K562 (cell line): ENCODE measurements at regions not wholly inside any gene's neighbourhood (a gene's known extent, or its start where the extent isn't known, plus 50 kb on each side); places are given as distances from the start of the nearest gene placed in this dataset.

ENCODE experiments used
- ATAC-seq: fragments of 200-7000 bp; cut with Tn5 transposase; 3 replicates; pipeline ENCODE4 v1.9.1; 2020; ENCODE audit warnings: moderate library complexity
- BruUV-seq: library from RNA; stranded (reverse); fragments of 400-500 nt; replicated peaks from 2 replicates; lab custom pipeline; 2021; lab: Mats Ljungman, UMichigan
- CTCF ChIA-PET: fragments of 300-600 bp; formaldehyde crosslinking; extraction: SDS; loops from one replicate; lab custom pipeline; 2021; ENCODE audit warnings: low intra/inter-chr PET ratio; lab: Yijun Ruan, JAX
- POLR2A ChIA-PET: fragments of 300-600, 350-650 bp; sonication (Branson Sonifier 250); formaldehyde crosslinking; extraction: SDS; loops from one replicate; lab custom pipeline; 2021; ENCODE audit warnings: antibody characterized with exemption, inconsistent platforms; lab: Yijun Ruan, JAX
- DNase-seq, 4 experiments: peaks; one replicate each; pipeline versions ENCODE4 v3.0.0 to v3.0.0-alpha.2; 2011 to 2018; ENCODE audit warnings: low spot score in 3 of 4, mixed read lengths in 3 of 4; ENCODE audit errors: extremely low read depth in 1 of 4
- FAIRE-seq: peaks from 2 replicates; lab custom pipeline; 2011; peaks lifted over from hg19 to GRCh38; lab: Jason Lieb, UNC
- H2AFZ ChIP-seq: 2 replicates; pipeline ENCODE4 v1.6.0; 2011; ENCODE audit warnings: low read depth, low read length, control low read depth, inconsistent platforms
- H3K27ac ChIP-seq: fragments of 200-600 bp; 3 replicates; pipeline ENCODE4 v1.8.0; 2011; ENCODE audit warnings: low read depth, mild to moderate bottlenecking, control low read depth, inconsistent platforms, low read length, moderate library complexity, mixed read lengths; ENCODE audit errors: extremely low read depth
- H3K27me3 ChIP-seq, 2 experiments: fragments of 300-600 bp in 1 of 2; 2 replicates in 1 of 2; 3 replicates in 1 of 2; pipeline versions ENCODE4 v1.6.0 to v1.8.0; 2011; ENCODE audit warnings: inconsistent platforms in 2 of 2, low read length in 2 of 2, mild to moderate bottlenecking in 1 of 2, mixed read lengths in 1 of 2, moderate library complexity in 1 of 2; ENCODE audit not compliant: control insufficient read depth in 2 of 2, insufficient read depth in 2 of 2
- H3K36me3 ChIP-seq: fragments of 300-600 bp; 3 replicates; pipeline ENCODE4 v1.8.0; 2011; ENCODE audit warnings: mild to moderate bottlenecking, low read length, inconsistent platforms; ENCODE audit not compliant: control insufficient read depth, insufficient read depth
- H3K4me1 ChIP-seq, 2 experiments: fragments of 200-600 bp in 1 of 2; replicated peaks in 1 of 2; 2 replicates in 1 of 2; 3 replicates in 1 of 2; pipeline versions ENCODE4 v1.5.1 to v1.8.0; 2011; ENCODE audit warnings: inconsistent platforms in 2 of 2, low read length in 2 of 2, mild to moderate bottlenecking in 1 of 2, mixed read lengths in 1 of 2, moderate library complexity in 1 of 2; ENCODE audit not compliant: control insufficient read depth in 2 of 2, insufficient read depth in 2 of 2
- H3K4me2 ChIP-seq: 2 replicates; pipeline ENCODE4 v1.6.1; 2011; ENCODE audit warnings: low read length, control low read depth, inconsistent platforms, mixed read lengths; ENCODE audit not compliant: insufficient read depth
- H3K4me3 ChIP-seq: fragments of 200-600 bp; sonication (generic), shearing (Covaris generic); 2 replicates; pipeline ENCODE4 v1.5.1; 2016; ENCODE audit warnings: control low read depth, inconsistent platforms
- H3K79me2 ChIP-seq: fragments of 200-600 bp; 3 replicates; pipeline ENCODE4 v1.8.0; 2011; ENCODE audit warnings: low read length, inconsistent platforms; ENCODE audit not compliant: control insufficient read depth, insufficient read depth
- H3K9ac ChIP-seq, 2 experiments: 2 replicates each; pipeline versions ENCODE4 v1.6.0 to v1.6.1; 2011; ENCODE audit warnings: low read depth in 2 of 2, low read length in 2 of 2, control low read depth in 1 of 2, inconsistent platforms in 1 of 2, mild to moderate bottlenecking in 1 of 2, mixed read lengths in 1 of 2; ENCODE audit not compliant: insufficient read depth in 1 of 2
- H3K9me1 ChIP-seq: one replicate; pipeline ENCODE4 v1.6.0; 2011; ENCODE audit warnings: inconsistent platforms, mild to moderate bottlenecking, low read length, moderate library complexity; ENCODE audit not compliant: control insufficient read depth, insufficient read depth
- H3K9me3 ChIP-seq: replicated peaks from 2 replicates; pipeline ENCODE4 v1.5.1; 2011; ENCODE audit warnings: low read depth, low read length, inconsistent platforms; ENCODE audit not compliant: control insufficient read depth, insufficient read depth
- H4K20me1 ChIP-seq: replicated peaks from 2 replicates; pipeline ENCODE4 v1.6.1; 2011; ENCODE audit warnings: low read length, inconsistent platforms, mixed read lengths; ENCODE audit not compliant: control insufficient read depth, insufficient read depth
- ARNT ChIP-seq, 2 experiments: fragments of 450-650 bp; IDR thresholded peaks; 2 replicates each; pipeline ENCODE4 v1.6.1; 2016; ENCODE audit warnings: mild to moderate bottlenecking in 1 of 2
- COPS2 ChIP-seq: fragments of 450-650 bp; conservative IDR thresholded peaks from 2 replicates; pipeline ENCODE4 v1.6.1; 2016; ENCODE audit warnings: mild to moderate bottlenecking, moderate library complexity
- DLX4 ChIP-seq: fragments of 250-450 bp; sonication (Bioruptor Pico); IDR thresholded peaks from 2 replicates; pipeline ENCODE4 v1.6.1; 2021; ENCODE audit warnings: mild to moderate bottlenecking
- ERF ChIP-seq: fragments of 450-650 bp; formaldehyde crosslinking; IDR thresholded peaks from 2 replicates; pipeline ENCODE4 v1.4.0; 2020; ENCODE audit warnings: mild to moderate bottlenecking, mixed read lengths
- ESRRA ChIP-seq: fragments of 450-650 bp; IDR thresholded peaks from 2 replicates; pipeline ENCODE4 v1.6.1; 2014; ENCODE audit warnings: low read depth, mild to moderate bottlenecking, moderate library complexity, borderline replicate concordance
- GATA2 ChIP-seq: sonication (generic); formaldehyde crosslinking; IDR thresholded peaks from 2 replicates; pipeline ENCODE4 v1.4.0; 2020; ENCODE audit warnings: mild to moderate bottlenecking, missing genetic modification reagents
- KLF10 ChIP-seq: fragments of 250-450 bp; sonication (Bioruptor Pico); IDR thresholded peaks from 2 replicates; pipeline ENCODE4 v1.6.1; 2021; ENCODE audit warnings: matching md5 sums
- LEF1 ChIP-seq: fragments of 450-650 bp; IDR thresholded peaks from 2 replicates; pipeline ENCODE4 v1.6.1; 2016; ENCODE audit warnings: mild to moderate bottlenecking
- MAFF ChIP-seq: IDR thresholded peaks from 2 replicates; pipeline ENCODE4 v1.6.1; 2012; ENCODE audit warnings: low read length, improper control_type of control experiment
- MAFK ChIP-seq: IDR thresholded peaks from 2 replicates; pipeline ENCODE4 v1.6.1; 2011; ENCODE audit warnings: low read length, improper control_type of control experiment
- NKRF ChIP-seq: fragments of 450-650 bp; IDR thresholded peaks from 2 replicates; pipeline ENCODE4 v1.6.1; 2016; ENCODE audit warnings: borderline replicate concordance
- NR4A1 ChIP-seq, 2 experiments: fragments of 250-450 bp in 1 of 2; fragments of 450-650 bp in 1 of 2; sonication (Bioruptor Pico) in 1 of 2; IDR thresholded peaks; 2 replicates each; pipeline versions ENCODE4 v1.4.0 to v1.6.1; 2016 to 2020; ENCODE audit warnings: mild to moderate bottlenecking in 2 of 2, missing compliant biosample characterization in 1 of 2, missing genetic modification characterization in 1 of 2, moderate library complexity in 1 of 2
- PHF21A ChIP-seq: fragments of 450-650 bp; IDR thresholded peaks from 2 replicates; pipeline ENCODE4 v1.6.1; 2017; ENCODE audit warnings: low read depth, borderline replicate concordance
- SAP30 ChIP-seq: fragments of 200-600 bp; sonication (generic); IDR thresholded peaks from 2 replicates; pipeline ENCODE4 v1.6.1; 2012; ENCODE audit warnings: borderline replicate concordance, low read depth, mild to moderate bottlenecking, moderate library complexity, low read length, control low read depth, inconsistent platforms; ENCODE audit not compliant: insufficient read depth, poor library complexity, severe bottlenecking
- TCF15 ChIP-seq: fragments of 250-450 bp; sonication (Bioruptor Pico); IDR thresholded peaks from 2 replicates; pipeline ENCODE4 v1.8.0; 2022; ENCODE audit warnings: moderate library complexity, mild to moderate bottlenecking, inconsistent platforms
- THRAP3 ChIP-seq: fragments of 450-650 bp; IDR thresholded peaks from 2 replicates; pipeline ENCODE4 v1.6.1; 2016; ENCODE audit warnings: mild to moderate bottlenecking, inconsistent platforms, borderline replicate concordance
- ZC3H8 ChIP-seq: fragments of 450-650 bp; IDR thresholded peaks from 2 replicates; pipeline ENCODE4 v1.6.1; 2017
- ZNF639 ChIP-seq, 2 experiments: fragments of 200-800 bp in 1 of 2; sonication (Bioruptor generic) in 1 of 2; sonication (generic) in 1 of 2; formaldehyde crosslinking in 1 of 2; IDR thresholded peaks in 1 of 2; conservative IDR thresholded peaks in 1 of 2; 2 replicates each; pipeline versions ENCODE4 v1.5.0 to v1.6.1; 2016 to 2020; ENCODE audit warnings: missing compliant biosample characterization in 1 of 2, missing genetic modification characterization in 1 of 2, missing genetic modification reagents in 1 of 2
- WGBS: fragments of 100-300 bp; shearing (Covaris generic); methylation state at CpG from one replicate; pipeline ENCODE4 v1.1.6; 2016; ENCODE audit warnings: low coverage, mixed read lengths; ENCODE audit not compliant: insufficient coverage; ENCODE audit errors: missing lambda C conversion rate; 5-methylcytosine and 5-hydroxymethylcytosine counted together
- in situ Hi-C: fragments of 300-500 bp; cut with MboI; formaldehyde crosslinking; loops from 4 replicates; pipeline ENCODE4 v1.15.0; 2018; ENCODE audit warnings: inconsistent platforms, mixed read lengths
- intact Hi-C: fragments of 100-400 bp; cut with micrococcal nuclease; formaldehyde crosslinking; loops from 2 replicates; pipeline ENCODE4 v1.14.2; 2022

- TF ChIP-seq LEF1 (no peak), ESRRA (no peak)
Measured at GRCh38 chr5:167912941-167913665, 378.3 kb upstream of the WWC1 start (continued).

- H3K27me3 ChIP-seq = no peaks in the 10 kb centered on the region
- in situ Hi-C loops = no loop called here
- 0% methylated on average over 4 of the region's 4 CpGs for WGBS
- no TSS peak for BruUV-seq
- no peaks in the 10 kb centered on the region for H3K79me2 ChIP-seq
- no peak for FAIRE-seq
- H3K4me2 ChIP-seq = no peak overlapping the region
- intact Hi-C loops = no loop called here
- POLR2A ChIA-PET = no interaction called here
- no peak overlapping the region for H3K9ac ChIP-seq
- H3K27ac ChIP-seq = no peak overlapping the region
- H3K36me3 ChIP-seq = no peaks in the 10 kb centered on the region
- no peak overlapping the region for H3K4me3 ChIP-seq
- H3K4me1 ChIP-seq = no peaks in the 10 kb centered on the region
- no peaks in the 10 kb centered on the region for H4K20me1 ChIP-seq
- ATAC-seq = no peak
- H2AFZ ChIP-seq = no peak overlapping the region
- no peak for DNase-seq
- no peaks in the 10 kb centered on the region for H3K9me1 ChIP-seq
- H3K9me3 ChIP-seq = no peaks in the 10 kb centered on the region
- CTCF ChIA-PET = no interaction called here
- TF ChIP-seq MAFK = no peak
- no peak for TF ChIP-seq KLF10 (CRISPR knock-in tag)
- no peak for TF ChIP-seq GATA2 (CRISPR knock-in tag)
- TF ChIP-seq MAFF = no peak
- no peak for TF ChIP-seq THRAP3
- no peak for TF ChIP-seq ERF (CRISPR knock-in tag)
- no peak for TF ChIP-seq NKRF
- TF ChIP-seq ZNF639 (CRISPR knock-in tag; conservative IDR thresholded peaks at IDR 0.05 in 1 of 2, IDR thresholded peaks at IDR 0.05 in 1 of 2) = no peak
- no peak for TF ChIP-seq DLX4 (CRISPR knock-in tag)
- TF ChIP-seq ARNT (IDR thresholded peaks at IDR 0.05) = no peak
- no peak for TF ChIP-seq PHF21A
- TF ChIP-seq COPS2 = no peak
- no peak for TF ChIP-seq TCF15 (CRISPR knock-in tag)
- no peak for TF ChIP-seq NR4A1 (CRISPR knock-in tag; IDR thresholded peaks at IDR 0.05)
- TF ChIP-seq NR4A1 (tag; IDR thresholded peaks at IDR 0.05) = no peak
- TF ChIP-seq ZC3H8 = no peak
- no peak for TF ChIP-seq SAP30
Measured at GRCh38 chr5:167915237-167915636, 376.2 kb upstream of the WWC1 start.
